ENCODE measurements at regions not wholly inside any gene's neighbourhood (a gene's known extent, or its start where the extent isn't known, plus 50 kb on each side); places are given as distances from the start of the nearest gene placed in this dataset.

GRCh38 chr6:139847457-139847813, 473.0 kb upstream of the CITED2 start:
- DNase-seq = no peak

GRCh38 chr6:139846538-139847456, 472.3 kb upstream of the CITED2 start:
- no peak for DNase-seq

GRCh38 chr6:139844907-139845306, 470.5 kb upstream of the CITED2 start:
- DNase-seq = no peak

- no peak for DNase-seq
Observed at GRCh38 chr6:139841794-139842215, 467.4 kb upstream of the CITED2 start.

- no peak for DNase-seq
Observed at GRCh38 chr6:139839506-139840156, 465.2 kb upstream of the CITED2 start.

GRCh38 chr6:139834232-139834631, 459.8 kb upstream of the CITED2 start:
- DNase-seq = no peak

- no peak for DNase-seq
Observed at GRCh38 chr6:139833592-139833991, 459.1 kb upstream of the CITED2 start.

GRCh38 chr6:139832493-139833305, 458.3 kb upstream of the CITED2 start:
- no peak for DNase-seq

GRCh38 chr6:139829576-139829975, 455.1 kb upstream of the CITED2 start:
- DNase-seq = no peak

- no peak for DNase-seq
Observed at GRCh38 chr6:139828751-139829519, 454.5 kb upstream of the CITED2 start.

- no peak for DNase-seq
Observed at GRCh38 chr6:139825935-139826374, 451.5 kb upstream of the CITED2 start.

GRCh38 chr6:139824864-139825263, 450.4 kb upstream of the CITED2 start:
- DNase-seq = no peak

GRCh38 chr6:139823808-139824126, 449.3 kb upstream of the CITED2 start:
- DNase-seq = no peak

- DNase-seq = no peak
Observed at GRCh38 chr6:139823099-139823807, 448.8 kb upstream of the CITED2 start.

- DNase-seq = no peak
Observed at GRCh38 chr6:139821676-139822223, 447.3 kb upstream of the CITED2 start.

- DNase-seq = no peak
Observed at GRCh38 chr6:139820210-139820609, 445.8 kb upstream of the CITED2 start.

- DNase-seq = no peak
Observed at GRCh38 chr6:139819776-139820175, 445.3 kb upstream of the CITED2 start.

- no peak for DNase-seq
Observed at GRCh38 chr6:139812939-139813338, 438.5 kb upstream of the CITED2 start.

- no peak for DNase-seq
Observed at GRCh38 chr6:139801571-139802321, 427.3 kb upstream of the CITED2 start.

GRCh38 chr6:139800837-139801236, 426.4 kb upstream of the CITED2 start:
- DNase-seq = no peak

GRCh38 chr6:139790527-139790926, 416.1 kb upstream of the CITED2 start:
- no peak for DNase-seq

All from activated T-cell treated with anti-CD3 and anti-CD28 coated beads, Interleukin-2, amount 50 U/mL, for 48 hours (primary cell).